ENCODE measurements at regions not wholly inside any gene's neighbourhood (a gene's known extent, or its start where the extent isn't known, plus 50 kb on each side); places are given as distances from the start of the nearest gene placed in this dataset.

DNA sequence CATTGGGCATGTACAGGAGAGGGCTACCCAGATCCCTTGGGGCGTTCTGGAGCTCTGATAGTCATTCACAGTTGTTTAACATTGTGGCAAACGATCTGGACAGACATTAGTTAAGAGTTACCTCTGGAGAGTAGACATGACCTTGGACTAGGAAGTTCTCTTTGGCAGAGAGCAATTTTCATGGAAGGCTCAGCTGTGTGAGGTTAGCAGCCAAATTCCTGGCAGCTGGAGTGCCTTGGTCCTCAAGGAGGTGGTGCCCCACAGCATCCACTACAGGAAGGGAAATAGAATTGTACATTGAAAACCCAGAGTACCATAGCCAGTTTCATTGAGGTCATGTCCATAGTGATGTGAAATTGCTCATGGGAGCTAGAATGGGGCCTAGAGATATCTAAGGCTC lies 82.8 kb downstream of the BLID start:
- H3K27ac ChIP-seq: no peak overlapping the region
- 90% methylated on average over 2 of the region's 2 CpGs for WGBS
- intact Hi-C loops (cut with DNase I): no loop called here

DNA sequence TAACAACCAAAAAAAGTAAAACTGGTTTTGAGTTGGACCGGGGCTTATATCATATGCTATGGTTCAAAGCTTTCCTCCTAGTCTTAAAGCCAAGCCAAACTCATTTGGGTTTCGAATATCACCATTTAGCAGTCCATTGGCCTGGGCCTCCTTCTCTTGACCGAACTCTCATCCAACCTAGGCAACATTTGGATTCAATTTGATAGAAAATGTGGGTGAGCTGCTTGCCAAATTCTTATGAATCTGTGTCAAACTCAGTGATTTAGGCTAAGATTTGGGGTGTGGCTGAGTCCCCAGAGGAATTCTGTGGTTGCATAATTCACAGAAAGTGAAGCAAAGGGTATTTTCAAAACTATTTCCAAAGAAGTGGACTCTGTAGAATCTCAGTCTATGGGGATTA lies 83.7 kb downstream of the BLID start:
- H3K27me3 ChIP-seq (replicated peaks; ENCODE audit: insufficient read depth): no peaks in the 10 kb centered on the region
- H3K27ac ChIP-seq: no peak overlapping the region
- no peak overlapping the region for H3K4me3 ChIP-seq
- DNase-seq (ENCODE audit: low spot score): no peak
- no peak for TF ChIP-seq POLR2A (IDR thresholded peaks at IDR 0.05)
- TF ChIP-seq CTCF (IDR thresholded peaks at IDR 0.05): no peak
- TF ChIP-seq POLR2AphosphoS5 (IDR thresholded peaks at IDR 0.05): no peak
- H3K36me3 ChIP-seq: no peaks in the 10 kb centered on the region
- H3K9me3 ChIP-seq: no peaks in the 10 kb centered on the region
- WGBS: 88% methylated on average over 3 of the region's 3 CpGs
- intact Hi-C loops (cut with DNase I): no loop called here
- no peaks in the 10 kb centered on the region for H3K4me1 ChIP-seq (replicated peaks)

More for the DNA sequence above, 82.8 kb downstream of the BLID start:
- DNase-seq (ENCODE audit: low spot score): no peak
- H3K4me3 ChIP-seq: no peak overlapping the region
- H3K27me3 ChIP-seq (replicated peaks; ENCODE audit: insufficient read depth): no peaks in the 10 kb centered on the region
- TF ChIP-seq POLR2AphosphoS5 (IDR thresholded peaks at IDR 0.05): no peak
- TF ChIP-seq CTCF (IDR thresholded peaks at IDR 0.05): no peak
- no peak for TF ChIP-seq POLR2A (IDR thresholded peaks at IDR 0.05)
- no peaks in the 10 kb centered on the region for H3K36me3 ChIP-seq
- H3K9me3 ChIP-seq: no peaks in the 10 kb centered on the region
- H3K4me1 ChIP-seq (replicated peaks): no peaks in the 10 kb centered on the region

- Histone ChIP-seq H3K4me1 (replicated peaks) (no peaks in the 10 kb centered on the region), H3K36me3 (no peaks in the 10 kb centered on the region), H3K27ac (no peak overlapping the region), H3K4me3 (no peak overlapping the region), H3K9me3 (no peaks in the 10 kb centered on the region), H3K27me3 (replicated peaks; ENCODE audit: insufficient read depth) (no peaks in the 10 kb centered on the region)
- TF ChIP-seq POLR2AphosphoS5 (IDR thresholded peaks at IDR 0.05) (no peak), CTCF (IDR thresholded peaks at IDR 0.05) (no peak)
- WGBS: 82% methylated on average over 1 of the region's 1 CpG
- DNase-seq (ENCODE audit: low spot score): no peak
- intact Hi-C loops (cut with DNase I): no loop called here
Observed at GRCh38 chr11:122031813-122032212, 84.2 kb downstream of the BLID start.

- intact Hi-C loops (cut with DNase I): no loop called here
- Histone ChIP-seq H3K36me3 (no peaks in the 10 kb centered on the region), H3K9me3 (no peaks in the 10 kb centered on the region), H3K27ac (no peak overlapping the region), H3K4me3 (no peak overlapping the region), H3K4me1 (replicated peaks) (no peaks in the 10 kb centered on the region), H3K27me3 (replicated peaks; ENCODE audit: insufficient read depth) (no peaks in the 10 kb centered on the region)
- 38% methylated on average over 3 of the region's 3 CpGs for WGBS
- no peak for DNase-seq (ENCODE audit: low spot score)
- TF ChIP-seq POLR2A (IDR thresholded peaks at IDR 0.05) (no peak), POLR2AphosphoS5 (IDR thresholded peaks at IDR 0.05) (no peak)
Observed at GRCh38 chr11:122030286-122030685, 85.7 kb downstream of the BLID start.

GRCh38 chr11:122028545-122028944 lies 87.5 kb downstream of the BLID start:
- intact Hi-C loops (cut with DNase I): loop anchor here (10.0 kb wide), 3 partner anchors 176 to 476 kb away; no protein-coding TSS in a partner anchor
- Histone ChIP-seq H3K36me3 (no peaks in the 10 kb centered on the region), H3K4me1 (replicated peaks) (no peaks in the 10 kb centered on the region), H3K9me3 (no peaks in the 10 kb centered on the region), H3K27me3 (replicated peaks; ENCODE audit: insufficient read depth) (no peaks in the 10 kb centered on the region), H3K4me3 (no peak overlapping the region), H3K27ac (no peak overlapping the region)
- 91% methylated on average over 4 of the region's 4 CpGs for WGBS
- TF ChIP-seq CTCF (IDR thresholded peaks at IDR 0.05): no peak
- TF ChIP-seq POLR2AphosphoS5 (IDR thresholded peaks at IDR 0.05): no peak
- TF ChIP-seq POLR2A (IDR thresholded peaks at IDR 0.05): no peak
- no peak for DNase-seq (ENCODE audit: low spot score)
